Immature natural killer cell (primary cell): ENCODE measurements at regions not wholly inside any gene's neighbourhood (a gene's known extent, or its start where the extent isn't known, plus 50 kb on each side); places are given as distances from the start of the nearest gene placed in this dataset.

ENCODE experiments used
- DNase-seq, 3 donors: peaks; one replicate each; pipeline ENCODE4 v3.0.0; 2022; ENCODE audit warnings: mixed read lengths in 1 of 3
- H3K27ac Mint-ChIP-seq, 6 donors: one replicate each; pipeline ENCODE4 v1.8.0; 2020; ENCODE audit warnings: mixed read lengths in 6 of 6, mild to moderate bottlenecking in 5 of 6, inconsistent platforms in 4 of 6, moderate library complexity in 3 of 6
- H3K27me3 Mint-ChIP-seq, 3 donors: one replicate each; pipeline ENCODE4 v1.8.0; 2020 to 2021; ENCODE audit warnings: low read depth in 3 of 3, mild to moderate bottlenecking in 3 of 3, mixed read lengths in 3 of 3, moderate library complexity in 3 of 3, inconsistent platforms in 1 of 3
- H3K36me3 Mint-ChIP-seq, 3 donors: one replicate each; pipeline ENCODE4 v1.8.0; 2020; ENCODE audit warnings: mixed read lengths in 3 of 3, inconsistent platforms in 2 of 3, mild to moderate bottlenecking in 2 of 3
- H3K4me1 Mint-ChIP-seq, 2 donors: one replicate each; pipeline ENCODE4 v1.8.0; 2020; ENCODE audit warnings: inconsistent platforms in 2 of 2, mild to moderate bottlenecking in 2 of 2, mixed read lengths in 2 of 2, moderate library complexity in 1 of 2
- H3K4me3 Mint-ChIP-seq, 5 donors: one replicate each; pipeline ENCODE4 v1.8.0; 2020; ENCODE audit warnings: mild to moderate bottlenecking in 5 of 5, mixed read lengths in 5 of 5, inconsistent platforms in 3 of 5, moderate library complexity in 3 of 5
- H3K9me3 Mint-ChIP-seq, 6 donors: one replicate each; pipeline ENCODE4 v1.8.0; 2020; ENCODE audit warnings: mild to moderate bottlenecking in 6 of 6, mixed read lengths in 6 of 6, inconsistent platforms in 4 of 6, moderate library complexity in 3 of 6

DNA sequence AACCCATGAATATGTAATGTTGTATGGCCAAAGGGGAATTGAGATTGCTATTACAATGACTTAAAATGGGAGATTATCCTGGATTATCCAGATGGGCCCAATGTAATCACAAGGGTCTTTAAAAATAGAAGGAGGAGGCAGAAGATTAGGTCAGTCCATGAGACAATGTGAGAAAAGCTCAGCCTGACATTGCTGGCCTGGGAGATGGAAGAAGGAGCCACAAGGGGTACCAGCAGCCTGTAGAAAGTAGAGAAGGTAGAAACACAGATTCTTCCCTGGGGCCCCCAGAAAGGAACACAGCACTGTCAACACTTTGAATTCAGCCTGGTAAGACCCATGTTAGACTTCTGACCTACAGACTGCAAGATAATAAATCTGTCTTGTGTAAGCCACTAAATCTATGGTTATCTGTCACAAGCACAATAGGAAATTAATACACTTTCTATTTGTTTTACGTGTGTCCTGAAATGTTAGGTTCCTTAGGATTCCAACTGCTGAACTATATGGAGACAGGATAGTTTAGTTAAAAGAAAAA, 132.9 kb upstream of the SERP2 start:
- Mint-ChIP-seq H3K36me3 (peaks cover 0 to 5% (median 0%) of the 10 kb centered on the region in 3 donors), H3K4me1 (peaks cover 6 to 15% of the 10 kb centered on the region in 2 donors), H3K4me3 (no peak overlapping the region), H3K27me3 (peaks cover 0 to 6% (median 0%) of the 10 kb centered on the region in 3 donors), H3K27ac (no peak overlapping the region), H3K9me3 (no peaks in the 10 kb centered on the region)
- DNase-seq: no peak

DNA sequence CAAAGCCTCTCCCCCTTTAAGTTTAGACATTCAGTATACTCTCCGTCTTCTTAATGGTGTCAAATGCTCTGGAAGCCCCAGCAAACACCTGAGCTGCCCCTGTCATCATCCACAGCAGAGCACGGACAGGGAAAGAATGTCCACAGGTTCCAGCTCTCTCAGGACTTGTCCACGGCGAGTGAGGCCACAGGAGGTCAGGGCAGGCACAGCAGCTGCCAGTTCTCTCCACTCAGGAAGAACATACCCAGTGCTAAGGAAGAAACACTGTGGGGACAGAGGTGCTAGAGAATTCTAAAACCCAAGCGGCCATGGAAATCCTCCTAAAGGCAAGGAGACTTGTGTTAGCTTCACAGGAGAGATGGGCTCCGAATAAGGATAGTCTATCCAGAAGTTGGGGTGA, 132.0 kb upstream of the SERP2 start:
- no peak overlapping the region for H3K27ac Mint-ChIP-seq
- H3K36me3 Mint-ChIP-seq: peaks cover 0 to 5% (median 0%) of the 10 kb centered on the region in 3 donors

DNA sequence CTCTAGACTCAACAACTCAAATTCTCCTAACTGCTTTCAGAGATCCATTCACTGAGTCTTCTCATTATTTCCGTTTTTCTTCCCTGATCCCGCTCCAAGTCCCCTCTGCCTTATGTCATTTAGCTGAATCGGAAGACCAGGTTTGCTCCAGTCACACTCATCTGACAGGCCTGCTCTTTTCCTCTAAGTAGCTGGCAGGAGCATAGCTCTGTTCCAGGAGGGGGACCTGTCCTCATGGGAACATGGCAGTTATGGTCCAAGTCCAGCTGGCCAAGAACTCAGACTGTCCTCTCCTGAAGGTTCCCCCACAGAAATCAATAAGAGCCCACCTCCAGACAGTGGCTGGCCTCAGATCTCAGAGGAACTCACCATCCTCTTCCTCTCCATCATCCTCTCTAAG, 130.9 kb upstream of the SERP2 start:
- Mint-ChIP-seq H3K4me3 (no peak overlapping the region), H3K9me3 (no peaks in the 10 kb centered on the region), H3K27me3 (peaks cover 0 to 6% (median 0%) of the 10 kb centered on the region in 3 donors), H3K27ac (peak overlapping the region in 1 of 6 donors; percentile 65), H3K36me3 (peaks cover 0 to 5% (median 0%) of the 10 kb centered on the region in 3 donors), H3K4me1 (peaks cover 1 to 7% of the 10 kb centered on the region in 2 donors)
- no peak for DNase-seq

More for the DNA sequence above, 132.0 kb upstream of the SERP2 start:
- no peaks in the 10 kb centered on the region for H3K9me3 Mint-ChIP-seq
- no peak overlapping the region for H3K4me3 Mint-ChIP-seq
- H3K4me1 Mint-ChIP-seq: peaks cover 6 to 15% of the 10 kb centered on the region in 2 donors
- H3K27me3 Mint-ChIP-seq: peaks cover 0 to 6% (median 0%) of the 10 kb centered on the region in 3 donors
- DNase-seq: no peak

DNA sequence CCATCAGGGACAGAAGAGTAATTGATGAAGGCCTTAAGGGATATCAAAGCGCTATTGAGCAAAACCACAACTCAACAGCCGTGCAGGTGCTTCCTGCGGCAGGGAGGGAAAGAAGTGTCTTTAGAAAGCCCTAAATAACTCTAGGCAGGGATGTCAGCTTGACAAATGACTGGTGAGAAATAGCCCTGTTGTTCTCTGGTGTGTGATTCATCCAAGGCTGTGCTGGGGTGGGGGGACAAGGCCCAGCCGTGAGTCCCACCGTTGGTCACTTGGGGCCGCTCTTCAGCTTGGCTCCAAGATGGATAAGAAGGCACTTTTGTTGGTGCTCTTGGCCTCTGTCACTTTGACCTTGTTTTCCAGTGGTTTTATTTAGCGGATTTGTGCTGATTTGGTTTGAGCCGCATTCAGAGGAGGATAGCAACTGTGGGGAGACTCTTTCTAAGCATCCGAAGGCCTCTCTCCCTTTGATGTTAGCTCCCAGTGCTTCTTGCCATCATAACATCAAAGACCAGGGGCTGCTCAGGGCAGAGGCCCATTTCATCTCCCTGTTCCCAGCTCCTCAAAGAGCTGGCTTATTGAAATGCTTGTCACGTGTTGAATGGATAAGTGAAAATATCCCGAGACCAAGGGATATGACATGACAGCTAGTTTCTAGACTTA, 130.3 kb upstream of the SERP2 start:
- H3K36me3 Mint-ChIP-seq: peaks cover 0 to 5% (median 0%) of the 10 kb centered on the region in 3 donors
- H3K27ac Mint-ChIP-seq: no peak overlapping the region

DNA sequence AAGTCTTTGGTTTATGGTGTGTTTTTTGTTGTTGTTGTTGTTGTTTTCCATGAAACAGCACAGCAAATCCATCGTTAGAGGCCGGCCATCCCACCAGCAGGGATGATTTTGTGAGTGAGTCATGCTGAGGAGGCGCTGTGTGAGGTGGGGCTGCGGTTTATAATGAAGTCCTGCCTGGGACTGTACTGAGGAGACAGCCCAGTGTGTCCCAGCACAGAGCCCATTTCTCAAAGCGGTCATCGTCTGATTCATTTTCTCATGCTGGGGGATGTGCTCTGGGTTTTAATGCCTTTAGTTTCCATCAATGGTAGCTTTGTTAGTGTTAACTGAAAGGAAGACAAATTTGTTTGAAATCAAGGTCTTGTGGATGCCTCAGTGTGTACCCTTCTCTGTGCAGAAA, 129.3 kb upstream of the SERP2 start:
- H3K4me3 Mint-ChIP-seq: no peak overlapping the region
- no peak overlapping the region for H3K27ac Mint-ChIP-seq
- H3K9me3 Mint-ChIP-seq: no peaks in the 10 kb centered on the region
- H3K4me1 Mint-ChIP-seq: no peaks in the 10 kb centered on the region
- peaks cover 0 to 5% (median 0%) of the 10 kb centered on the region in 3 donors for H3K36me3 Mint-ChIP-seq
- DNase-seq: no peak
- peaks cover 0 to 6% (median 0%) of the 10 kb centered on the region in 3 donors for H3K27me3 Mint-ChIP-seq

More for the DNA sequence above, 130.3 kb upstream of the SERP2 start:
- H3K27me3 Mint-ChIP-seq: peaks cover 0 to 6% (median 0%) of the 10 kb centered on the region in 3 donors
- H3K4me3 Mint-ChIP-seq: no peak overlapping the region
- peaks cover 0 to 2% of the 10 kb centered on the region in 2 donors for H3K4me1 Mint-ChIP-seq
- no peaks in the 10 kb centered on the region for H3K9me3 Mint-ChIP-seq
- peak in 2 of 3 donors; percentile 11 to 17 for DNase-seq

DNA sequence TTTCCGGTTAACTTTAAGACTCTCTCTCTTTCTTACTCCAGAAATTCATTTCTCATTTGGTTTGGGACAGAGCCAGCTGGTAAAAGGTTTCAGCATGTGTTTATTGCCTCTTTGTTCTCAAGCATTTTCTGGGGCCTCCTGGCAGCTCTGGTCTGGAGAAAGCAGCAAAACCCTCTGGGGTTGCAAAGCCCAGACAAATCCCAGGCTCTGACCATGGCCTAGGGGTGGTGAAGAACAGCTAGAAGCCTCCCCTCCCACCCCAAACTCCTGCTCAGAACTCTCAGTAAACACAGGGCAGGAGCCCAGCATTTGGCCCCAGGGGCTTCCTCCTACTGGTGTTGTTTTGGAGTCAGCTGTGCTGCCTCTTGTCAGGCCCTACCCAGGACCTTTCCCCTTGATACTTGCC, 124.2 kb upstream of the SERP2 start:
- Mint-ChIP-seq H3K27ac (no peak overlapping the region), H3K4me3 (no peak overlapping the region)

DNA sequence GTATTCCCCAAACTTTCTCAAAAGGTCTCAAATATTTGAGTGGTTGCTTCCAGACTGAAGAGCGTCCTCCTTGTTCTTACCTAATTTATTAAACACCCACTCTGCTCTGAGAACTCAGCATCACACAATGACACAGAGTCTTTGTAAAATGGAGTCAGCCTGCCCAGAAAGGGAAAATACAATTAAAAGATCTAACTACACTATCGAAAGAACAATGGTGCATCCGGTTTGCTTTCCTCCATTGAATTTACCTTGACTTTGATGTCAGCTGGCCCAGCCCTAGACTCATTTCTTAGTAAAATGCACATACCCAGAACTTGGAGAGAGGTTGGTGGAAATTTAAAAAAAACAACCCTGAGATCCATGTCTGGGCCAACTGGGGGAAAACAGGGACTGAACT, 120.7 kb upstream of the SERP2 start:
- H3K36me3 Mint-ChIP-seq: no peaks in the 10 kb centered on the region
- no peaks in the 10 kb centered on the region for H3K9me3 Mint-ChIP-seq
- H3K27me3 Mint-ChIP-seq: peaks cover 0 to 1% (median 0%) of the 10 kb centered on the region in 3 donors
- H3K4me3 Mint-ChIP-seq: no peak overlapping the region
- H3K4me1 Mint-ChIP-seq: no peaks in the 10 kb centered on the region
- no peak overlapping the region for H3K27ac Mint-ChIP-seq
- DNase-seq: no peak

More for the DNA sequence above, 124.2 kb upstream of the SERP2 start:
- DNase-seq: no peak
- Mint-ChIP-seq H3K27me3 (peaks cover 0 to 1% (median 0%) of the 10 kb centered on the region in 3 donors), H3K36me3 (no peaks in the 10 kb centered on the region), H3K9me3 (no peaks in the 10 kb centered on the region), H3K4me1 (no peaks in the 10 kb centered on the region)

DNA sequence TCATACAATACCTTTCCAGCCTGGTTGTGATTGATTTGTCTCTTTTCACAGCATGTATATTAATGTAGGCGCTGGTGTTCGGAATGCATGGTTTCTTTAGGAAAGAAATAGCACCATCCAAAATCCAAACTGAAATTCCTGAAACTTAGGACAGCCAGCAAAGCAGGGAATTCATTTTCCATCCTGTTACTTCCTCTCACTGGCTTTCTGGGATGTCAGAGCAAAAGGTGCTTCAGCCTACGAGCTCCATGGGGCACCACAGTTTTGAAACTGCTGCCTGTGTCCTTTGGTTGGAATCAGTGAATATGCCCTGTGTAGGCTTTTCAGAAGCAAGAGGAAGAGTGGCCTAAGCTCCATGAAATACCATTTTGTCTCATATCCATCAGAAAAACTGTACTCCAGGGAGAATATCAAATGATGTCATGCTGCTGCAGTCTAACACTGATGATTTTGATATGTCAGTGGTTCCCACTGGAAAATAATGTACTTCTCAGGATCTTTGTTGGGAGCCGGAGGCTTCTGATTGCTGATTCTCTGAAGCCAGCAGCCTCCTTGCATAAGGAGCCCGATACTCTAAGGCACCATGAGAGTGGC, 117.8 kb upstream of the SERP2 start:
- Mint-ChIP-seq H3K27ac (no peak overlapping the region), H3K4me3 (no peak overlapping the region), H3K9me3 (no peaks in the 10 kb centered on the region)

DNA sequence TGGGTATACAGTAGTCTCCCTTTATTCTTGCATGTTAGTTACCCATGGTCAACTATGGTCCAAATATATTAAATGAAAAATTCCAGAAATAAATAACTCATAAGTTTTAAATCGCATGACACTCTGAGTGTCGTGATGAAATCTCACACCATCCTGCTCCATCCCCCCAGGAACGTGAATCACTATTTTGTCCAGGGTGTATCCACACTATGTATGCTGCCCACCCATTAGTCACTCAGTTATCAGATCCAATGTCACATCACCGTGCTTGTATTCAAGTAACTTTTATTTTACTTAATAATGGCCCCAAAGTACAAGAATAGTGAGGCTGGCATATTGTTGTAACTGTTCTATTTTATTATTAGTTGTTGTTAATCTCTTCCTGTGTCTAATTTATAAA, 115.8 kb upstream of the SERP2 start:
- DNase-seq: no peak
- Mint-ChIP-seq H3K27ac (no peak overlapping the region), H3K27me3 (peaks cover 0 to 2% (median 1%) of the 10 kb centered on the region in 3 donors), H3K36me3 (no peaks in the 10 kb centered on the region), H3K4me1 (peaks cover 6 to 22% of the 10 kb centered on the region in 2 donors), H3K9me3 (no peaks in the 10 kb centered on the region), H3K4me3 (no peak overlapping the region)

More for the DNA sequence above, 117.8 kb upstream of the SERP2 start:
- Mint-ChIP-seq H3K27me3 (peaks cover 0 to 1% (median under 1%) of the 10 kb centered on the region in 3 donors), H3K4me1 (peaks cover 6 to 22% of the 10 kb centered on the region in 2 donors), H3K36me3 (no peaks in the 10 kb centered on the region)
- no peak for DNase-seq

DNA sequence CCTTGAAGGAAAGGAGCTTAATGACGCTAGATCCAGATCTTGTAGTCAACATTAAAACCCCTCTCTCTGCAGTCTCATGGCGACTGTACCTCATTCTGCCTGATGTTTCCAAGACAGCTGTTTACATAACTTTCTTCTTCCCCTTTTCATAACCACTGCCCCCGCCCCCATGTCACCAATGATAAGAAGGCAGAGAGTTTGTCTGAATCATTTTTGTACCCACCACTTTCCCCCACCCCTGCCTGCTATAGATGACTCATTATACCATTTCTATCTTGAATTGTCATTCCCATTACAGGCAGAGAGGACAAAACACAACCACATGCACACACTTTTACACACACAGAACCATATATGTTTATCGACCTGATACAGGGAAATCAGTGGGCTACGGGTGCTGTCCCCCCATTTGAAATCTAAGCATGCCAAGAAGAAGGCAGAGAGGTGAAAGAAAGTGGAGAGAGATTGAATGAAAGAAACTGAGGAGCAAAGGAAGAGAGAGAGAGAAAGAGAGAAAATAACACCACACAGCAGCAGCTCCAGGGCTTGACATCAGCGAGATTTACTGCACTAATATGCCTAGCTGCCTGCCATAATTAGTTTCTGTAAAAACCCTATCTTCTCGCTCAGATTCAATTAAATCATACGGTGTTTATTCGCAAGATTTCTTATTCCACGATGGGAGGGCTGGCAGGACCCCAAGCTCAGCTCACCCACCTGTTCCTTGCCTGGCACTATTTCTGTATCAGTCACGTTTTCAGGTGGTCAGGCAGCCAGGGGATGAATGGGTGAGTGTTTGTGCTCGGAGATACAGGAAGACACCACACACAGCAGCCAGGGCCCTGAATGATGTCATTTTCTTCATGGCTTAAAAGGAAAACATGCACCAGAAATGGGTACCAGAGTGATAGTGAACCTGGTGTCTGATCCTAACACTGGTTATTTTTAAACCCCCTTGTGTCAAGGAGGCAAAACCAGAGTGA, 114.3 kb upstream of the SERP2 start:
- no peaks in the 10 kb centered on the region for H3K36me3 Mint-ChIP-seq
- H3K4me3 Mint-ChIP-seq: peak overlapping the region in 4 of 5 donors; percentile 26 to 79 (median 56)
- peaks cover 2 to 4% (median 2%) of the 10 kb centered on the region in 3 donors for H3K27me3 Mint-ChIP-seq
- H3K27ac Mint-ChIP-seq: peak overlapping the region; percentile 19 to 89 (median 70)
- no peaks in the 10 kb centered on the region for H3K9me3 Mint-ChIP-seq
- H3K4me1 Mint-ChIP-seq: peaks cover 6 to 22% of the 10 kb centered on the region in 2 donors
- DNase-seq: peak; percentile 29 to 43 (median 34)

DNA sequence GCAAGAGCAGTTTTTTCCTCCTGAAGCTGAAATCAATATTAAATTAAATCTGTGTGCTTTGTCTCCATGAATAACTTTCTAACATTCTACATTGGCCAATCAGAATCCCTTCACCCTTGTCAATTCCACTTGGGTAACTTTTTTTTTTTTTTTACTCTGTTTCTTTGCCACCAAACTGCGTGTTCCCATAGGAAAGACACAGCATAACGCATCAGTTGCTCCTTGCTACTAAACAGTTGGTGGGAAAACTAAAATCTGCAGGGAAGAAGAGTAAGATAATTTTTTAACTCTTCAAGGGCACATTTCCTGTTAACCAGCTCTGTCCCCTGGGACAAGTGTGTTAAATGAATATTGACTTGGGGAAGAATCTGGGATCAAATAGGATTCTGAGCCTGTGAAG, 113.3 kb upstream of the SERP2 start:
- Mint-ChIP-seq H3K27me3 (peaks cover 2 to 4% (median 2%) of the 10 kb centered on the region in 3 donors), H3K9me3 (no peaks in the 10 kb centered on the region), H3K36me3 (no peaks in the 10 kb centered on the region), H3K27ac (peak overlapping the region in 2 of 6 donors; percentile 66 to 73), H3K4me1 (peaks cover 6 to 22% of the 10 kb centered on the region in 2 donors), H3K4me3 (no peak overlapping the region)
- no peak for DNase-seq

DNA sequence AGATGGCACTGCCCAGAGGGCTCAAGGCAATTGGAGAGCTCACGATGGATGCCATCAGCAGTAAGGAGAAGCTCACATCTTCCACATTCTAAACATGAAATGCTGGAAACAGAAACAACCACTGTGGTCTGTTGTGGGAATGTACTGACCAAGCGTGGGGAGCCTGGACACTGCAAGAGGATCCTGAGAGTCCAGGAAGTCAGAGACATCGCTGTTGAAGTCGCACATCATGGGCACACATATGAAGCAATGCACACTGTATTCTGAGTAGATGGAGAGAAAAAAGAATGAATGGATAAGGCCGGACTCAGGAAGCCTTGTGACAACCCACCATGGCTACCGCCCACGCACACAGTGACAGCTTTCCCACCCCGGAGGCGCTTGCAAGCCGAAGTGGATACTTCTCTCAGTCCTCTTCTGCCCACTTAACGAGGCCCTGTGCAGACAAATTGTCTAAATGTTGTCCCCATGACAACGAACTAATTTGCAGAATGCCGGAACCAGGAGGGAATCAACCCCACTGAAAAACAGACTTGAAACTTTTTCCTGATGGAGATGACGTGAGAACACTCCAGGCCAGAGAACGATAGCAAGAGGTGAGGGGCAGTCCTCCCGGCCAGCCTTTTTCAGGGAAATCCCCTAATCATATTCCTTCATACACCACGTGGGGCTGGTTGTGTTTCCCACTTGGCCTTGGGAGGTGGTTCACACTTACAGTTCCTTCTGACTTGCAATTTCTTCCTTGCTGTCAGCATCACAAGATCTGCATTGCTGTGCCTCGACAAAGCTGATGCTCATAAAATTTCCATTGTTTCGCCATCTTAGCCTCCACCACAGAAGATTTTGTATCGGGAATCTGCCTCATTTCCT, 109.6 kb upstream of the SERP2 start:
- H3K4me1 Mint-ChIP-seq: peaks cover 6 to 15% of the 10 kb centered on the region in 2 donors
- DNase-seq: no peak
- H3K9me3 Mint-ChIP-seq: no peaks in the 10 kb centered on the region
- H3K36me3 Mint-ChIP-seq: no peaks in the 10 kb centered on the region
- H3K4me3 Mint-ChIP-seq: no peak overlapping the region
- H3K27me3 Mint-ChIP-seq: peaks cover 8 to 13% (median 9%) of the 10 kb centered on the region in 3 donors
- no peak overlapping the region for H3K27ac Mint-ChIP-seq

DNA sequence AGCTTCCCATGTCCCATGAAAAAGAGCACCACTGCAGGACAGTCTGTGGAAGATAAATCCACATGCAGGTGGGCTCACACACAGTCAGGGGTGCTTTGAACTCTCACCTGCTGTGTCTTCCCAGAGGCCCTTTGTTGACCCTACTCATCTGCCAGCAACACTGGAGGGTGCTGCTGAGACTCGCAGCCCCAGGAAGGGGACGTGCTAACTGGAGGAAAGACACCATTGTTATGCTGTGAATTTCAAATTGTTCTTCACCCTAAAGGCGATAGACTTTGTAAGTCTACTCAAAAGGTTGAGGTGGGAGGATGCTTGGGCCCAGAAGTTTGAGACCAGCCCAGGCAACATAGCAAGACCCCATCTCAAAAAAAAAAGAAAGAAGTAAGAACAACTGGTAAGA, 107.3 kb upstream of the SERP2 start:
- no peak overlapping the region for H3K27ac Mint-ChIP-seq
- H3K9me3 Mint-ChIP-seq: no peaks in the 10 kb centered on the region
- no peaks in the 10 kb centered on the region for H3K36me3 Mint-ChIP-seq
- no peaks in the 10 kb centered on the region for H3K4me1 Mint-ChIP-seq
- H3K4me3 Mint-ChIP-seq: no peak overlapping the region
- DNase-seq: no peak
- peaks cover 7 to 13% (median 8%) of the 10 kb centered on the region in 3 donors for H3K27me3 Mint-ChIP-seq
